ENCODE measurements at regions not wholly inside any gene's neighbourhood (a gene's known extent, or its start where the extent isn't known, plus 50 kb on each side); places are given as distances from the start of the nearest gene placed in this dataset.
"Not testable (repeated sequence)": the region's sequence is repeated elsewhere in the genome, so short reads cannot be mapped to it uniquely, and the experiment has no call there.

DNA sequence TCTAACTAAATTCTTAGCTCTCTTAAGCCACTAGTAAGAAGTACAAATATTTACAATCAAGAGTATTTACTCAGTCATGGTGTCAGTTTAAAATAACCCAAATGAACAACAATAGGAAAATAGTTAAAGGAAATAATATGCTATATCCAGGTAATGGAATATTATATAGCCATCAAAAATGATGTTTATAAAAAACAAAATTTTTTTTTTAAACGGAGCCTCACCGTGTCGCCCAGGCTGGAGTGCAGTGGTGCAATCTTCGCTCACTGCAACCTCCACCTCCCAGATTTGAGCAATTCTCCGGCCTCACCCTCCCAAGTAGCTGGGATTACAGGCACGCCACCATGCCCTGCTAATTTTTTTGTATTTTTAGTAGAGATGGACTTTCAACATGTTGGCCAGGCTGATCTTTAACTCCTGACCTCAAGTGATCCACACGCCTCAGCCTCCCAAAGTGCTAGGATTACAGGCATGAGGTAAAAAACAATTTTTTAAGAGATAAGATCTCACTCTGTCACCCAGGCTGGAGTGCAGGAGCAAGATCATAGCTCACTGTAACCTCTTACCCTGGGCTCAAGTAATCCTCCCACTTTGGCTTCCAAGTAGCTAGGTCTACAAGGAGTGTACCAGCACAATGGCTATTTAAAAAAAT lies 132.5 kb downstream of the NOC3L start:
- DNase-seq (ENCODE audit: low spot score), result no peak

DNA sequence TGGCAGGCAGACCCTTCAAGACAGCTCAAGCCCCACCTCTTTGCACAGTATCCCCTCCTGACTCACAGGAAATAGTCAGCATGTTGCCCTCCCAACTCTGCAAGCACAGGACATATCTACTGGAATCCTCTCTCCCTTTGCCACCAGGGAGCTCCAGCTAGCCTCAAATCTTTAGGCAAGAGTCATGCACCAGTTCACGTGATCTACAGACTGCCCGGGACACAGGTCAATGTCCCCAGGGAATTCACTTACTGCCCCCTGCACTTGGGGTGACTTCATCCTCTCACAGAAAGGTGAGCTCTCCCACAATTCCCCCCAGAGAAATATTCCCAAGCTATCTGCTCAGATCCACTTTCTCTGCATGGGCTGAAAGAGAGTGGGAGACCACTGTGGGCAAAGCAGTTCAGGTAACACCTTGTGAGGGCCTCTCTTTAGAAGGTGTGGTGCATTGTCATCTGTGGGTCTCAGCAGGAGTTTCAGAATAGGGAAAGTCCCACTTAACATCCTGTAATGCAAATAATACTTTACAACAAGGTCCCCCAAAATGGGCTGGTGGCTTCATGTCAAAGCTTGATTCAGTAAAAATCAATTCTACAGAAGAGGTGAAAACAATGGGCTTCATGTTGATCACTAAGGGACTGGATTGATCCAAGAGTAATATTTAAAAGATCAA lies 129.9 kb downstream of the NOC3L start:
- DNase-seq (ENCODE audit: low spot score), result no peak

DNA sequence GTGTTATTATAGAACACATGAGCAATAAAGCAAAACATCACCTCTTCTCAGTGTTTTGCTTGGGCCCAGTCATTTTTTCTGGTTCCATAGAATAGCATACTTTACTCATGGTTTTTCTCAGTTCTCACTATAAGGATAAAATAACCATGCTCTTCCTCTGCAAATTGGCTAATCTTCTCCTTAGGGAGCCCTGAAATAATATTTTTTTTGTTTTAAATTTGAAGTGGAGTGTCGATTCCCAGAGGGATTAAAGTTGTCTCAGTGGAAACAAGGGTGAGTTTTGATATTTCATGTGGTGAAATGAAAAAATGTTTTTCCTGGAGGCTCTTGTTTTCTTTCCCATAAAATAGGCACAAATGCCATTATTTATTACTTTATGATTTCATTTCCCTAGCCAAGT lies 127.3 kb downstream of the NOC3L start:
- no peak for DNase-seq (ENCODE audit: low spot score)

DNA sequence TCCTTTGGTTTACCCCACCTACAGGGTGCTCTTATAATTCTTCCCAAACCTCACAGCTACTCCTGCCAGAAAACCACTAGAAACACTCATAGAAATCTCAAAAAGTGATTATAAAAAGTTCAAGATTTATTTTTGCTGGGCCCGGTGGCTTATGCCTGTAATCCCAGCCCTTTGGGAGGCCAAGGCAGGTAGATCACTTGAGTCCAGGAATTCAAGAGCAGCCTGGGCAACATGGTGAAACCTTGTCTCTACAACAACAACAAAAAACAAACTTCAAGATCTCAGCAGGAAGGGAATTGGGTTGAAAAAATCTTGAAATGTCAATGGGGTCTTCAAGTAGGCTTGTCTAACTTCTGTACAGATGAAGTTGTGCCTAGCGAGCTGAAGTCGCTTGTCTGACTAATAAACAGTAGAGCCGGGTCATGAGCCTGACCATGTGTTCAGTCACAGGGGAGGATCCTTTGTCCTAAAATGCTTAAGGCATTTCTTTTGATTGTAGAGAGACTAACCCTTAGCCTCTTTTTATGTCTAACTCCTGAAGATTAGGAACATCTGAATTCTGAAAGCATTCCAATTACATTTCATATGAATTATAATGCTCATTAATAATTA lies 124.6 kb downstream of the NOC3L start:
- no peak for DNase-seq (ENCODE audit: low spot score)

DNA sequence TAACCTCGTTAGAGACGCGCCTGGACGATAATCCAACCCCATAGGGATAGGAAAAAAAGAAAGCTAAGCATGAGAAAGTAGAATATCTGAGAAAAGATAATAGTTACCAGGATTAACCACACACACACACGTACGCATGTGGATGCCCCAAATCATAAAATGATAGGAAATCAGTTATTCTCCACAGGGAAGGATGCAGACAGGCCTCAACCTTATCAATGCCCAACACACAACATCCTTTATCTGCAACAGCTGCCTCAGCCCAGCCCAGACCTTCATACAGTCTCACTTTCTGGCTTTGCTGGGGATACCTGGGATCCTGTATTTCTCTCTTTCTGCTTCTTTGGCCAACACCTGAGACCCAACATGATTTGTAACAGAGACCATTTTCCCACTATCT lies 123.0 kb downstream of the NOC3L start:
- no peak for DNase-seq (ENCODE audit: low spot score)

DNA sequence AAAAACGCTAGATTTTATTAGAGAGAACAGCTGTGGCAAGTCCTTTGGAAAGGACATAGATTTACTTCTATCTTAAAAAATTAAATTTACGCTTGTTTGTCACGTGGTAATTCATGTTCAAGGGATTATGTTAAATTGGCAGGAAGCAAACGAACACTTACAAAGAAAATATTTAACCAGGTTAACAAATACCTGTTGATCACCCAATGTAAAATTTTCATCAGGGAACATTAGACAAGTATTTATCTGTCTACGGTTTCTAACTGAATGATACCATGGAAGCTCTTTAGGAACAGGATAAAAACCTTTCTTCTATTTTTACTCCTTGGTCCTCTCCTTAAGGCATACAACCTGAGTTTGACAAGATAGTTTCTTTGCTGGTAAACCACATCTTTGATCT lies 122.2 kb downstream of the NOC3L start:
- no peak for DNase-seq (ENCODE audit: low spot score)

DNA sequence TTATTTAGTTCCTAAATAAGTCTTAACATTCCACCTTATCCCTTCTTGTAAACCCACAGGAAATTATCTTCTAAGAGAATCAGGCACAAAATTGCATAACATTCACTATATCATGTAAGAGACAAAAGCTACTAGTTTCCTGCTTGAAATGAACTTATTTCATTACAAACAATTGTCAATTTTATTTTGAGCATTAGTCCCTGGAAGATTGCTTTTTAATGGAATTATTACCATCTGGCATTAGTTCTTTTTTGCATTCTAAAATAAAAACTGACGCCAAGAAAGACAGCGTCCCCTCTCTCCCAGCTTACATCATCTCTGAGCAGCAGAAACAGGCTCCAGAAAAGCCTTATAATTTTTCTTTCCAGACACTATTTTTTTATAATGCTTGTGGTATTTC lies 121.8 kb downstream of the NOC3L start:
- no peak for DNase-seq (ENCODE audit: low spot score)

DNA sequence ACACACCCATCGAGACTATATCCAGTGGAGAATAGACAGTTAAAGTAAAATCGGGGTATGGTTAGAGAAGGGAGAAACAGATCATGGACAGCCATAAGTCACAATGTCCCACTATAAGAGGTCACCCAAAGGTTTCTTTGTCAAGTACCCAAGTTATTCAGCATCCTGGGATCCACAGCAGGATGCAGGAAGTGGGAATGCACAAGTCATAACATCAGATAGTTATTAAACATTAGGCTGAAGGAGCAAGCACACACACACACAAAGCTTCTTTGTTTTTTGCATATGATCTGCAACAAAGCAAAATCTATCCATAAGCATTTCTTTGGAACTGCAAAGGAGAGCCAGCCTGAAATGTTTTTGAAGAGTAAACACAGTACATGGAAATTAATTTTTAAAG lies 111.6 kb downstream of the NOC3L start:
- no peak for DNase-seq (ENCODE audit: low spot score)

DNA sequence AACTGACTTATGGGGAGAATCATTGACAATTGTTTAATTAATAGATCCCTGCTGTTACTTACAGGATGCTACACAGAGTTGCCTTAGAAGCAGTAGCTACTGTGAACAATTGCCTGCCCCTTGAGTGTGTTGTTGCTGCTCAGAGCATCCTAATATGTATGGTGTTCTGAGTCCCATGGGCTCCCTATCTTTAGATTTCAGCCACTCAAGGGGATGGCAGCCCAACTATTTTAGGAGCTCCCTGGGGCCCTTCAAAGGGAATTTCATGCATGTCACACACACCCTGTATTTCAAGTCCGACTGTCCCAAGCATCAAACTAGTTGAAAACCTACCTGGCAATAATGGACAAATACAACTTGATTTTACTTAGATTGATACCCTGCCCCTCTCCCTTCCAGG lies 111.2 kb downstream of the NOC3L start:
- no peak for DNase-seq (ENCODE audit: low spot score)

DNA sequence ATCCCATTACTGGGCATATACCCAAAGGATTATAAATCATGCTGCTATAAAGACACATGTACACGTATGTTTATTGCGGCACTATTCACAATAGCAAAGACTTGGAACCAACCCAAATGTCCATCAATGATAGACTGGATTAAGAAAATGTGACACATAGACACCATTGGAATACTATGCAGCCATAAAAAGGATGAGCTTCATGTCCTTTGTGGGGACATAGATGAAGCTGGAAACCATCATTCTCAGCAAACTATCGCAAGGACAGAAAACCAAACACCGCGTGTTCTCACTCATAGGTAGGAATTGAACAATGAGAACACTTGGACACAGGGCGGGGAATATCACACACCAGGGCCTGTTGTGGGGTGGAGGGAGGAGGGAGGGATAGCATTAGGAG lies 105.3 kb downstream of the NOC3L start:
- DNase-seq (ENCODE audit: low spot score), result not testable (repeated sequence)

DNA sequence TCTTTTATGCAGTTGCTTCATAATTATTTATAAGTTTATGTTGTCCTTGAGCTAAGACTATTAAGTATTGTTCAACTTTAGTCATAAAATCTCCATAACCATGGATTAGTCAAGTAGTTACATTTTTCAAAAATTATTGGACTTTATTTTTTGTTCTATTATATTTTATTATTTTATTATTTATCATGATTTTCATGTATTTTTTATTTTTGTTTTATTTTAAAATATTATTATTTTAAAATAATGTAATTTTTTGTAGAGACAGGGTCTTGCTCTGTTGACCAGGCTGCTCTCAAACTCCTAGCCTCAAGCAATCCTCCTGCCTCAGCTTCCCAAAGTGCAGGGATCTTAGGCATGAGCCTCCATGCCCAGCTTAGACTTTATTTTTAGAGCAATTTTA lies 102.3 kb downstream of the NOC3L start:
- DNase-seq (ENCODE audit: low spot score), result no peak

DNA sequence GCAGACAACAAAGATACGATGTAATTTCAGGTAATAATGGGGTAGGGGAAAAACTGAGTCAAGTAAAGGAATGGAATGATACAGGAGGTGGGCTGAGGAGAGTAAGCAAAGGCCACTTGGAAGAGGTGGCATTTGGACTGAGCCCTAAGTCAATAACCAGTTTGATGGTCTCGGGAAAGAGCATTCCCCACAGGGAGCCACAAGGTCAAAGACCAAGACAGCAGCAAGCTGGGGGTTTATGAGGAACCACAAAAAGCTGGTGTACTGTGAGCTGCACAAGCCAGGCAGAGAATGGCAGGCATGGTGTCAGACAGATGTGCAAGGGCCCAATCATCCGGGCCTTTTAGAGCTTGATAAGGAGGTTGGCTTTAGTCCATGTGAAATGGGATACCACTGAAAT lies 98.7 kb downstream of the NOC3L start:
- no peak for DNase-seq (ENCODE audit: low spot score)

DNA sequence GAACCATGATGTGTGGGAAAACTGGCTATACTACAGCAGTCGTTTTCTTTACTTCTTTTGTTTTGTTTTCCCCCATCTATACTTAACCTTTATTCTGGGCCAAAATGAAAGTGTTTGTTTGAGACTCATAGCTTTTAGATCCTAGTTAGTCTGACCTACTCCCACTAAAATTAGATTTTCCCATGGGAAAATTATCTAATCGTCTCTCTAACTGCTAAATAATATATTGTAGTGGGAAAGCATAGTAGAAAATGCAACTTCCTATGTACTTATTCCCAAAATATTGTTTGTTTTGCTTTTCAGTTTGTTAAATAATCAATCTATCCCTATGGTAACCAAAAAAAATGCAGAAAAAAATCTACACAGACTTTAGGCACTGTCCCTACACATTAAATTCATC lies 96.6 kb downstream of the NOC3L start:
- DNase-seq (ENCODE audit: low spot score), result no peak

DNA sequence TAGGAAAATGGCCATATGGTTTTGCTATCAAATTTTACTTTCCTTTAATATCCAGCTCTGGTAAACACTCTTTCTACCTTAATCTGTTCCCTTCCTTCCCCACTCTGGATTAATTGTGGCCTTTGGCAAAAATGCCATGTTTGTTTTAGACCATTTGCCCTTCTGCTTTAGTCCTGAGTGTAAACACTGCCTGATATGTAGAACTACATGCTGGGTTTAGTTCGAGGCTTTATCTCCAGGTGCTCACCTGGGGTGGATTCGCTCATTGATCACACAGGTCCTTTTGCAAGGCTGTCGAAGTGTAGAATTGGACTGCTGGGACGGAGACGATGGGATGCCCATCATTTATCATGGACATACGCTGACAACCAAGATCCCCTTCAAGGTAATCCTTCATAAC lies 94.1 kb downstream of the NOC3L start:
- no peak for DNase-seq (ENCODE audit: low spot score)

DNA sequence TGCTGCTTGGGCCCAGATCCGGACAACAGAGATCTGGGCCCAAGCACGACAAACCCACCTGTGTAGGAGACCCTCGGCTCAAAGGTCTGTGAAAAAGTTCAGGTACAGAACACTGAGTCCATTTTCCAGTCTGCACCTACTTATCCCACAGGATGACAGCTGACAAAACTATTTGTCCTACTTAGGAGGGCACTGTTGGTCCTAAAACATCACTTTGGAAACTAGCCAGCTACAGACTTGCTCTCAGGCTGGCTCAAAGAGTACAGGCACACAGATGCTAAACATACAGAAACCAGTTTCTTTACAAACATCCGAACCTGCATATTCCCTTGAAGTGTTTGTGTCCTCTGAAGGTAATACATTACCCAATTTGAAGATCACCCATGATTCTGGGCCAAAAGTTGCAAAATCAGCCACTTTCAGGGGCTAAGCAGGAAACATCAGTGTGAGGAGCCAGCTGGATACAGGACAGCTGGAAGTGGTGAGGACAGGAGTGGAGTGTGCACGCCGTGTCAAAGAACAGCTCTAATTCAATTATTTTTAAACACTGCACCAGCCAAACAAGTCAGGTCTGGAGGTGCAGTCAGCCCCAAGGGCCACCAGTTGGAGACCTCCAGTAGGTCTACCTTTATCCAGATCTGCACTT lies 88.5 kb downstream of the NOC3L start:
- no peak for DNase-seq (ENCODE audit: low spot score)

DNA sequence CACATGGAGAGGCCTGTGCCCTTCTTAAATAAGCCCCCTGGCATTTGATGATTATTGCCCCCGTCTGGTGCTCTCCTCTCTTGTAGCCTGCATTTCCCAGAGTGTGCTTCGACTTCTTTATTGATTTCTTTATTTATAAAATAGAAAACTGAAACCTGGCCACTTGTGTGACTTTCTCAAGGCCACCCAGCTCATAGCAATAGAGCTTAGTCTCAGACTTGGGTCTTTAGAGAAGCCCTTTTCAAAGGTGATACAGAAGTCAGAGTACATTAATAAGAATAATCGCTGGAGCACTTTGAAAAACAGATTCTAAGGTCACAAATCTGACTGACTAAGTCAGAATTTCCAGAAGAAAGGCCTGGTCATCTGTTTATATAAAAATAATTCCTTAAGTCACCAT lies 86.6 kb downstream of the NOC3L start:
- no peak for DNase-seq (ENCODE audit: low spot score)

DNA sequence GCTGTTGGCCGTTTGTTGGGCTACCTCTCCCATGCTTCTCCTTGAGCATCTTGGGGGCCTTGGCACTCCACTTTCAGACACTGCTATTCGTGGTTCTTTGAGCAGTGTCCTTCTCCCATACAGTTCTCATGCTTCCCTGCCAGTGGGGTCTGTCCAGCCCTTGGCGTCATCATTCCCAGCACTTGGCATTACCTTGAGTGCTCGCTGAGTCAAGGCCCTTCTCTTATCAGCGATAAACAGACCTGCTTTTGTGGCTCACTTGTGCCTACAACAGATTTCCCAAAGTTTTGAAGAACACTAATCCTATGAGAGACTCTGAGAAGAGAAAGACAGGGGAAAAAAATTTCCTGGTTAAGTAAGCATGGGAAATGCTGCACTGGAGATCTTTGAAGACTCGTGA lies 85.3 kb downstream of the NOC3L start:
- DNase-seq (ENCODE audit: low spot score), result no peak

DNA sequence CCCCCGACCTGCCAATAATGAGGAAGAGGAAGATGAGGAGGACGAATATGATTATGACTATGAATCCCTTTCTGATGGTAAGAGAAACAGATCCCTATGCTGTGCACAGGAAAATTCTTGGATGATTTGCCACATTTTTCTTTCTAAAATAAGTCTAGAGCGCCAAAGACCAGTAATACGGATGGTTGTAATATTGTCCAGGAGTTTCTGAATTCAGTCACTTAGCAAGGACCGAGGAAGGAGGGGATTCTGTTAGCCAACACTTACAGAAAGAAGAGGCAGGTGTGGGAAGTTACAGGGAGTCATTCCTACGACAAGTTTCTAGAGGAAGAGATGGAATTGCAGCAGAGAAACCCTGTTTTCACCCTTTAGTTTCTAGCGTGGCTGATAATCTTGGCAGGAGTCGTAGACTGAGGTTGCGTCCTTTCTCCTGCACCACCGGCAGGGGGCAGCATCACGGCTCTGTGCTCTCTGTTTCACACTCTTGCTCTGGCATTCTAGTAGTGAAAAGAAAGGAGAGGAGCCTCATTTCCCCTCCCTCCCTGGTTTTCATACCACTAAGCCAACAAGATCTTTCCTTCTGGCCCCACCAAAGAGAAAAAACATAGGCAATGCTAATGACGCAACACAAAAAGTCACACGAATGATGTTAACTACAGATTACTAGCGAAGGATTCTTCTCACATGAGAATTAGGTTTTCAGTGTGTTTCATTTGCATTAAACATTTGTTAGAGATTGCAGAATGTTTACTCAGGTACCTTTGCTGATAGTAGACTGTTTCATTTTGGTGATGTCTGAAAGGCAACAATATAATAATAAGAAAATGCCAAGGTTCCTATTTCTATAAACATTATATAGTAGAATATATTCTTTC lies 82.7 kb downstream of the NOC3L start:
- DNase-seq (ENCODE audit: low spot score), result peak; percentile 65

DNA sequence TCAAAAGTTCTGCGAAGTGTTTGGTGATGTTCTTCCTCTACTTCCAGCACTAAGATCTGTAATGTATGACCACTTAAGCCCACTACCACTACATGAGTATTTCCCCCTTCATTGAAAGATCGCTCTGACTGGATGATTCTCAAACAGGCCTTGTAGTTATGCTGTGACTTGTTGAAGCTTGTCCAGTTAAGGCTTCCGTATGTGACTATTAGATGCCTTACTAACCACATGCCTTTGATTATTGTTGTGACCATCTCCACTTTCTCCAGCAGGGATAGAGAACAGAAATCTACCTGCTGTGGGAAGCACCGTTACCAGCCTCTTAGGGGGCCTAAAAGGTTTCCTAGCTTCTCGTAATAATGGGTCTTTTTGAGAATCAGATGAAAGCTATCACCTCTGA lies 81.1 kb downstream of the NOC3L start:
- no peak for DNase-seq (ENCODE audit: low spot score)

DNA sequence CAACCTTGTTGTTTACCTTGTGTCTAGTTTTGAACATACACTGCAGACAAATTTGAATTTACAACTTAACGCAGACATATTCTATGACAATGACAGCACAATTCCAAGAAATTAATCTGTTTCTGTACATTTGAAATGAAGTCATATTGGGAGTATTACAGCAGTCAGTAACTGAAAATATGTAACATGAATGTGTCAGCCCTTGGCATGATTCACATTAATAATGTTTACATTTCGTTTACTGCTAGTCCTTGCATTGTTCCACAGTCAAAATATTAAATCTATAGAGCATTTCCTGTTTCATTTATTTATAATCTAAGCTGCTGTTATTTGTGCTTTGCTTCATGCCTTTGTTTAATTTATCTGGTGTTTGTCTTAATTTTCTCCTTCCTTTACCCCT lies 80.4 kb downstream of the NOC3L start:
- DNase-seq (ENCODE audit: low spot score), result no peak

Data from NAMALWA (cell line).